Activated CD8-positive, alpha-beta memory T cell treated with anti-CD3 and anti-CD28 coated beads, Interleukin-2, amount 50 U/mL, for 24 hours (primary cell): ENCODE measurements at regions not wholly inside any gene's neighbourhood (a gene's known extent, or its start where the extent isn't known, plus 50 kb on each side); places are given as distances from the start of the nearest gene placed in this dataset.

ENCODE experiments used
- DNase-seq: peaks from one replicate; pipeline ENCODE4 v3.0.0-alpha.2; 2020; ENCODE audit errors: extremely low read depth

GRCh38 chr12:14153803-14154202 is 172.4 kb upstream of the GRIN2B start:
- DNase-seq, result no peak

- DNase-seq, result no peak
These were observed 175.2 kb upstream of the GRIN2B start for GRCh38 chr12:14156606-14157005.

- no peak for DNase-seq
These were observed 175.8 kb upstream of the GRIN2B start for GRCh38 chr12:14157088-14157747.

GRCh38 chr12:14164266-14164665 is 182.9 kb upstream of the GRIN2B start:
- no peak for DNase-seq

GRCh38 chr12:14167005-14167628 is 185.7 kb upstream of the GRIN2B start:
- no peak for DNase-seq

- no peak for DNase-seq
These were observed 187.9 kb upstream of the GRIN2B start for GRCh38 chr12:14169281-14169680.

GRCh38 chr12:14171106-14171505 is 189.7 kb upstream of the GRIN2B start:
- no peak for DNase-seq

GRCh38 chr12:14175206-14175605 is 190.3 kb upstream of the ATF7IP start:
- no peak for DNase-seq

GRCh38 chr12:14185427-14186192 is 179.9 kb upstream of the ATF7IP start:
- DNase-seq, result no peak

- no peak for DNase-seq
These were observed 179.3 kb upstream of the ATF7IP start for GRCh38 chr12:14186193-14186502.

GRCh38 chr12:14187002-14187401 is 178.5 kb upstream of the ATF7IP start:
- DNase-seq, result no peak

- DNase-seq, result no peak
These were observed 177.5 kb upstream of the ATF7IP start for GRCh38 chr12:14187966-14188365.

GRCh38 chr12:14188744-14189143 is 176.7 kb upstream of the ATF7IP start:
- no peak for DNase-seq

- no peak for DNase-seq
These were observed 174.8 kb upstream of the ATF7IP start for GRCh38 chr12:14190694-14191093.

- DNase-seq, result no peak
These were observed 173.9 kb upstream of the ATF7IP start for GRCh38 chr12:14191612-14192011.

GRCh38 chr12:14193639-14194038 is 171.8 kb upstream of the ATF7IP start:
- no peak for DNase-seq

GRCh38 chr12:14194572-14194971 is 170.9 kb upstream of the ATF7IP start:
- no peak for DNase-seq

GRCh38 chr12:14199455-14200198 is 165.9 kb upstream of the ATF7IP start:
- DNase-seq, result no peak

GRCh38 chr12:14200598-14200997 is 164.9 kb upstream of the ATF7IP start:
- no peak for DNase-seq

GRCh38 chr12:14201291-14201690 is 164.2 kb upstream of the ATF7IP start:
- no peak for DNase-seq

GRCh38 chr12:14207905-14208551 is 157.5 kb upstream of the ATF7IP start:
- DNase-seq, result no peak

GRCh38 chr12:14211947-14212387 is 153.5 kb upstream of the ATF7IP start:
- DNase-seq, result no peak
